H1 (cell line): ENCODE measurements at regions not wholly inside any gene's neighbourhood (a gene's known extent, or its start where the extent isn't known, plus 50 kb on each side); places are given as distances from the start of the nearest gene placed in this dataset.

Experiments used
- EZH2 ChIP-seq: fragments of 200-600 bp; sonication (generic); IDR thresholded peaks from 2 replicates; pipeline ENCODE4 v1.7.1; 2012; ENCODE audit warnings: low read depth, mild to moderate bottlenecking, moderate library complexity, low read length, inconsistent platforms; ENCODE audit not compliant: severe bottlenecking
- GTF2F1 ChIP-seq: IDR thresholded peaks from 2 replicates; pipeline ENCODE4 v1.6.1; 2012; ENCODE audit warnings: low read depth, low read length, improper control_type of control experiment, borderline replicate concordance
- NRF1 ChIP-seq: IDR thresholded peaks from 2 replicates; pipeline ENCODE4 v1.6.1; 2011; ENCODE audit warnings: mild to moderate bottlenecking, low read depth, low read length, improper control_type of control experiment
- TEAD4 ChIP-seq: IDR thresholded peaks from 2 replicates; pipeline ENCODE4 v1.6.1; 2012; ENCODE audit warnings: low read depth, low read length, inconsistent platforms, mixed read lengths
- TF ChIP-seq, protein P1 (sequence below), 3 experiments: IDR thresholded peaks; 1 replicate in 2 of 3; 2 replicates in 1 of 3; pipeline versions ENCODE4 v1.5.1 to v1.6.1; 2011; ENCODE audit warnings: low read length in 3 of 3, mild to moderate bottlenecking in 3 of 3, inconsistent platforms in 2 of 3, low read depth in 1 of 3, moderate library complexity in 1 of 3; ENCODE audit not compliant: insufficient read depth in 1 of 3; ENCODE audit errors: control extremely low read depth in 1 of 3
- TF ChIP-seq, protein P2 (sequence below): IDR thresholded peaks from 2 replicates; pipeline ENCODE4 v1.6.1; 2011; ENCODE audit warnings: low read depth, mild to moderate bottlenecking, low read length; ENCODE audit not compliant: insufficient read depth

DNA sequence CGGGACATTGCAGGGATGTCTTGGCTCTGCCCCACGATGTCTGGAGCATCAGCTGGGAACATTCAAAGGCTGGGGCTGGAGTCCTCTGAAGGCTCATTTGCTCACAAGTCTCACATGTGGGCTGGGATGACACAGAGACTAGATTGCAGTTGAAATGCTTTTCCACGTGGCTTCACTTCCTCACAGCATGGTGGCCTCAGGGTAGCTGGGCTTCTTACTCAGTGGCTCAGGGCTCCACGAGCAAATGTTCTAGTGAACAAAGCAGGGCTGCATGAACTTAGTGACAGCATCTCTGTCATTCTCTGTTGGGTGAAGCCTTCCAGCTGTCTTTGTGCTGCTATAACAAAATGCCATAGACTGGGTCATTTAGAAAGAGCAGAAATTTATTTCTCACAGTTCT, 247.0 kb upstream of the POU3F1 start (continued):
- TF ChIP-seq, protein P1, sequence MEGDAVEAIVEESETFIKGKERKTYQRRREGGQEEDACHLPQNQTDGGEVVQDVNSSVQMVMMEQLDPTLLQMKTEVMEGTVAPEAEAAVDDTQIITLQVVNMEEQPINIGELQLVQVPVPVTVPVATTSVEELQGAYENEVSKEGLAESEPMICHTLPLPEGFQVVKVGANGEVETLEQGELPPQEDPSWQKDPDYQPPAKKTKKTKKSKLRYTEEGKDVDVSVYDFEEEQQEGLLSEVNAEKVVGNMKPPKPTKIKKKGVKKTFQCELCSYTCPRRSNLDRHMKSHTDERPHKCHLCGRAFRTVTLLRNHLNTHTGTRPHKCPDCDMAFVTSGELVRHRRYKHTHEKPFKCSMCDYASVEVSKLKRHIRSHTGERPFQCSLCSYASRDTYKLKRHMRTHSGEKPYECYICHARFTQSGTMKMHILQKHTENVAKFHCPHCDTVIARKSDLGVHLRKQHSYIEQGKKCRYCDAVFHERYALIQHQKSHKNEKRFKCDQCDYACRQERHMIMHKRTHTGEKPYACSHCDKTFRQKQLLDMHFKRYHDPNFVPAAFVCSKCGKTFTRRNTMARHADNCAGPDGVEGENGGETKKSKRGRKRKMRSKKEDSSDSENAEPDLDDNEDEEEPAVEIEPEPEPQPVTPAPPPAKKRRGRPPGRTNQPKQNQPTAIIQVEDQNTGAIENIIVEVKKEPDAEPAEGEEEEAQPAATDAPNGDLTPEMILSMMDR (IDR thresholded peaks at IDR 0.05; ENCODE audit: control extremely low read depth in 1 of 3, insufficient read depth in 1 of 3, low read depth in 1 of 3, low read length in 3 of 3) = no peak
- TF ChIP-seq EZH2 (no peak), NRF1 (no peak), TEAD4 (no peak), GTF2F1 (no peak)
- TF ChIP-seq, protein P2, sequence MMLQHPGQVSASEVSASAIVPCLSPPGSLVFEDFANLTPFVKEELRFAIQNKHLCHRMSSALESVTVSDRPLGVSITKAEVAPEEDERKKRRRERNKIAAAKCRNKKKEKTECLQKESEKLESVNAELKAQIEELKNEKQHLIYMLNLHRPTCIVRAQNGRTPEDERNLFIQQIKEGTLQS = no peak
